ENCODE measurements at regions not wholly inside any gene's neighbourhood (a gene's known extent, or its start where the extent isn't known, plus 50 kb on each side); places are given as distances from the start of the nearest gene placed in this dataset.

DNA sequence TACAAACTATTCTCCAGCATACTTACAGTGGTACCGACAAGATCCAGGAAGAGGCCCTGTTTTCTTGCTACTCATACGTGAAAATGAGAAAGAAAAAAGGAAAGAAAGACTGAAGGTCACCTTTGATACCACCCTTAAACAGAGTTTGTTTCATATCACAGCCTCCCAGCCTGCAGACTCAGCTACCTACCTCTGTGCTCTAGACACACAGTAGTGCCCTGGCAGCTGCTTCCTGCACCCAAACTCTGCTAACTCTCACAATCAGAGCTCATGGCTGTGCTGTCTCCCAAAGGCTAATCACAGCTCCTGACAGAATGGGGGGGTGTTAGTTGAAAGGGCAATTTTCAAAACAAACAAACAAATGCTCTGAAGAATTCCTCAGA is 95.2 kb upstream of the OR4E1 start:
- TF ChIP-seq, protein P1, sequence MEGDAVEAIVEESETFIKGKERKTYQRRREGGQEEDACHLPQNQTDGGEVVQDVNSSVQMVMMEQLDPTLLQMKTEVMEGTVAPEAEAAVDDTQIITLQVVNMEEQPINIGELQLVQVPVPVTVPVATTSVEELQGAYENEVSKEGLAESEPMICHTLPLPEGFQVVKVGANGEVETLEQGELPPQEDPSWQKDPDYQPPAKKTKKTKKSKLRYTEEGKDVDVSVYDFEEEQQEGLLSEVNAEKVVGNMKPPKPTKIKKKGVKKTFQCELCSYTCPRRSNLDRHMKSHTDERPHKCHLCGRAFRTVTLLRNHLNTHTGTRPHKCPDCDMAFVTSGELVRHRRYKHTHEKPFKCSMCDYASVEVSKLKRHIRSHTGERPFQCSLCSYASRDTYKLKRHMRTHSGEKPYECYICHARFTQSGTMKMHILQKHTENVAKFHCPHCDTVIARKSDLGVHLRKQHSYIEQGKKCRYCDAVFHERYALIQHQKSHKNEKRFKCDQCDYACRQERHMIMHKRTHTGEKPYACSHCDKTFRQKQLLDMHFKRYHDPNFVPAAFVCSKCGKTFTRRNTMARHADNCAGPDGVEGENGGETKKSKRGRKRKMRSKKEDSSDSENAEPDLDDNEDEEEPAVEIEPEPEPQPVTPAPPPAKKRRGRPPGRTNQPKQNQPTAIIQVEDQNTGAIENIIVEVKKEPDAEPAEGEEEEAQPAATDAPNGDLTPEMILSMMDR (IDR thresholded peaks at IDR 0.05): no peak
- no peak for TF ChIP-seq POLR2A (IDR thresholded peaks at IDR 0.05)

Data from adrenal gland (tissue), 5 donors.